ENCODE measurements at regions not wholly inside any gene's neighbourhood (a gene's known extent, or its start where the extent isn't known, plus 50 kb on each side); places are given as distances from the start of the nearest gene placed in this dataset.
"Not testable (repeated sequence)": the region's sequence is repeated elsewhere in the genome, so short reads cannot be mapped to it uniquely, and the experiment has no call there.

GRCh38 chr3:130800829-130801228, 54.2 kb upstream of the PIK3R4 start:
- no peak for DNase-seq

- DNase-seq = no peak
Observed at GRCh38 chr3:130801473-130801872, 54.8 kb upstream of the PIK3R4 start.

GRCh38 chr3:130811557-130811956, 64.9 kb upstream of the PIK3R4 start:
- no peak for DNase-seq

- no peak for DNase-seq
Observed at GRCh38 chr3:130814691-130815472, 68.3 kb upstream of the PIK3R4 start.

- no peak for DNase-seq
Observed at GRCh38 chr3:130816561-130817445, 70.2 kb upstream of the PIK3R4 start.

GRCh38 chr3:130818066-130818465, 71.4 kb upstream of the PIK3R4 start:
- DNase-seq = not testable (repeated sequence)

- DNase-seq = no peak
Observed at GRCh38 chr3:130820976-130821375, 72.9 kb upstream of the ATP2C1 start.

- no peak for DNase-seq
Observed at GRCh38 chr3:130821806-130822205, 72.1 kb upstream of the ATP2C1 start.

- DNase-seq = peak; percentile 78
Observed at GRCh38 chr3:130823241-130823884, 70.5 kb upstream of the ATP2C1 start.

GRCh38 chr3:130823996-130824395, 69.9 kb upstream of the ATP2C1 start:
- DNase-seq = no peak

GRCh38 chr3:130825762-130826299, 68.1 kb upstream of the ATP2C1 start:
- no peak for DNase-seq

- no peak for DNase-seq
Observed at GRCh38 chr3:130826516-130827182, 67.2 kb upstream of the ATP2C1 start.

GRCh38 chr3:130827486-130827885, 66.4 kb upstream of the ATP2C1 start:
- no peak for DNase-seq

GRCh38 chr3:130828948-130829947, 64.6 kb upstream of the ATP2C1 start:
- no peak for DNase-seq

- DNase-seq = no peak
Observed at GRCh38 chr3:130831719-130832400, 62.0 kb upstream of the ATP2C1 start.

GRCh38 chr3:130832401-130832746, 61.5 kb upstream of the ATP2C1 start:
- DNase-seq = not testable (repeated sequence)

- DNase-seq = no peak
Observed at GRCh38 chr3:130834476-130834875, 59.4 kb upstream of the ATP2C1 start.

GRCh38 chr3:130835483-130835882, 58.4 kb upstream of the ATP2C1 start:
- DNase-seq = no peak

- peak; percentile 36 to 40 for DNase-seq
Observed at GRCh38 chr3:130838898-130839600, 54.8 kb upstream of the ATP2C1 start.
